ENCODE measurements at regions not wholly inside any gene's neighbourhood (a gene's known extent, or its start where the extent isn't known, plus 50 kb on each side); places are given as distances from the start of the nearest gene placed in this dataset.
"Not testable (repeated sequence)": the region's sequence is repeated elsewhere in the genome, so short reads cannot be mapped to it uniquely, and the experiment has no call there.

GRCh38 chr9:78994471-78994870, 577.3 kb upstream of the TLE4 start:
- Histone ChIP-seq H3K27ac (no peak overlapping the region), H3K4me3 (no peak overlapping the region), H3K36me3 (no peaks in the 10 kb centered on the region), H3K4me1 (no peaks in the 10 kb centered on the region), H3K27me3 (no peaks in the 10 kb centered on the region), H3K9me3 (no peaks in the 10 kb centered on the region)
- no peak for DNase-seq
- TF ChIP-seq CTCF (IDR thresholded peaks at IDR 0.05), result no peak
- intact Hi-C loops (cut with DNase I; ENCODE audit: low total_unique reads), result no loop called here

GRCh38 chr9:78994974-78995373, 576.8 kb upstream of the TLE4 start:
- intact Hi-C loops (cut with DNase I; ENCODE audit: low total_unique reads); H3K27ac ChIP-seq; DNase-seq; H3K36me3 ChIP-seq; H3K4me3 ChIP-seq; H3K9me3 ChIP-seq; H3K27me3 ChIP-seq; H3K4me1 ChIP-seq: not testable (repeated sequence)

GRCh38 chr9:78997296-78997695, 574.5 kb upstream of the TLE4 start:
- no peak overlapping the region for H3K4me3 ChIP-seq
- no peak for TF ChIP-seq CTCF (IDR thresholded peaks at IDR 0.05)
- intact Hi-C loops (cut with DNase I; ENCODE audit: low total_unique reads), result no loop called here
- H3K9me3 ChIP-seq, result no peaks in the 10 kb centered on the region
- no peaks in the 10 kb centered on the region for H3K36me3 ChIP-seq
- no peak for DNase-seq
- H3K27me3 ChIP-seq, result no peaks in the 10 kb centered on the region
- H3K27ac ChIP-seq, result no peak overlapping the region
- H3K4me1 ChIP-seq, result no peaks in the 10 kb centered on the region

- H3K4me3 ChIP-seq, result no peak overlapping the region
Measured at GRCh38 chr9:79000230-79001002, 571.3 kb upstream of the TLE4 start.

GRCh38 chr9:79001012-79001411, 570.8 kb upstream of the TLE4 start:
- no peak for TF ChIP-seq CTCF (IDR thresholded peaks at IDR 0.05)
- no peaks in the 10 kb centered on the region for H3K9me3 ChIP-seq
- H3K36me3 ChIP-seq, result no peaks in the 10 kb centered on the region
- intact Hi-C loops (cut with DNase I; ENCODE audit: low total_unique reads), result no loop called here
- no peak overlapping the region for H3K4me3 ChIP-seq
- no peak overlapping the region for H3K27ac ChIP-seq
- DNase-seq, result no peak
- H3K4me1 ChIP-seq, result no peaks in the 10 kb centered on the region
- no peaks in the 10 kb centered on the region for H3K27me3 ChIP-seq

More at GRCh38 chr9:79000230-79001002, 571.3 kb upstream of the TLE4 start:
- H3K9me3 ChIP-seq, result no peaks in the 10 kb centered on the region
- intact Hi-C loops (cut with DNase I; ENCODE audit: low total_unique reads), result no loop called here
- H3K4me1 ChIP-seq, result no peaks in the 10 kb centered on the region
- DNase-seq, result no peak
- no peak overlapping the region for H3K27ac ChIP-seq
- no peaks in the 10 kb centered on the region for H3K27me3 ChIP-seq
- no peaks in the 10 kb centered on the region for H3K36me3 ChIP-seq
- no peak for TF ChIP-seq CTCF (IDR thresholded peaks at IDR 0.05)

DNA sequence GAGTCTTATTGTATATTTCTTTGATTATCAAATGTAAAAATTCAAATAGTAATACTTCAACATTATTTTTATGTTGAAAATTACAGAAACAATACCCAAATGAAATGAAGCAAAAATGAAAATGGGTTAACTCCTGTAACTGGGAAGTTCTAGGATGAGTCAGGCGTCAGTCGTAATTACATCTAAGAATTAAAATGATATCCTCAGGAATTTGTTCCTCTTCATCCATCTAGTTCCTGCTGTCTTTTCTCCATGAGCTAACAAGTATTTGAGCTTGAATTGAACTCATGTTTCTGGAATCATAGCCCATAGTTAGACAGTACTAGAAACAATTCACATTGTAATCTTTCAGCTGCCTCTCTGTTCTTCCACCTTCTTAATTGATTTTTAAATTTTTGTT, 568.3 kb upstream of the TLE4 start:
- Histone ChIP-seq H3K4me3 (no peak overlapping the region), H3K27me3 (no peaks in the 10 kb centered on the region), H3K9me3 (no peaks in the 10 kb centered on the region), H3K27ac (no peak overlapping the region), H3K36me3 (no peaks in the 10 kb centered on the region), H3K4me1 (no peaks in the 10 kb centered on the region)
- no peak for TF ChIP-seq CTCF (IDR thresholded peaks at IDR 0.05)
- no peak for DNase-seq
- intact Hi-C loops (cut with DNase I; ENCODE audit: low total_unique reads), result no loop called here
